Astrocyte of the hippocampus (primary cell): ENCODE measurements at regions not wholly inside any gene's neighbourhood (a gene's known extent, or its start where the extent isn't known, plus 50 kb on each side); places are given as distances from the start of the nearest gene placed in this dataset.
"Not testable (repeated sequence)": the region's sequence is repeated elsewhere in the genome, so short reads cannot be mapped to it uniquely, and the experiment has no call there.

ENCODE experiments used
- DNase-seq: peaks from one replicate; pipeline ENCODE4 v3.0.0; 2011; ENCODE audit warnings: low read depth, low spot score

DNA sequence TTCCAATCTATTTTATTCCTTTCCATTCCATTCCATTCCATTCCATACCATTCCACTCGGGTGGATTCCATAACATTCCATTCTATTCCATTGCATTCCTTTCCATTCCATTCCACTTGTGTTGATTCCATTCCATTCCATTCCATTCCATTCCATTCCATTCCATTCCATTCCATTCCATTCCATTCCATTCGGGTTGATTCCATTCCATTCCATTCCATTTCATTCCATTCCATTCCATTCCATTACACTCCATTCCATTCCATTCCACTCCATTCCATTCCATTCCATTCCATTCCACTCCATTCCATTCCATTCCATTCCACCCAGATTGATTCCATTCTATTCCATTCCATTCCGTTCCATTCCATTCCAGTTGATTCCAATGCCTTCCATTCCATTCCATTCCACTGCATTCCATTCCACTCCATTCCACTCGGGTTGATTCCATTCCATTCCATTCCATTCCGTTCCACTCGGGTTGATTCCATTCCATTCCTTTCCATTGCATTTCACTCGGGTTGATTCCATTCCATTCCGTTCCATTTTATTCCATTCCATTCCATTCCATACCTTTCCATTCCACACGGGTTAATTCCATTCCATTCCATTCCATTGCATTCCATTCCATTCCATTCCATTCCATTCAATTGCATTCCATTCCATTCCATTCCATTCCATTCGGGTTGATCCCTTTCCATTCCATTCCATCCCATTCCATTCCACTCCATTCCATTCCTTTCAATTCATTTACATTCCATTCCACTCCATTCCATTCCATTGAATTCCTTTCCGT, 168.4 kb downstream of the CWH43 start:
- not testable (repeated sequence) for DNase-seq

DNA sequence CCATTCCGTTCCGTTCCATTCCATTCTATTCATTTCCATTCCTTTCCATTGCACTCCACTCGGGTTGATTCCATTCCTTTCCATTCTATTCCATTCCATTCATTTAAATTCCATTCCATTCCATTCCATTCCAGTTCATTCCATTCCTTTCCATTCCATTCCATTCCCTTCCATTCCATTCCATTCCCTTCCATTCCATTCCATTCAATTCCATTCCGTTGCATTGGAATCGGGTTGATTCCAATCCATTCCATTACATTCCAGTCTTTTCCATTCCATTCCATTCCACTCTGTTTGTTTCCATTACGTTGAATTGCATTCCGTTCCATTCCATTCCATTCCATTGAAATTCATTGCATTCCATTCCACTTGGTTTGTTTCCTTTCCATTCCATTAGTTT, 169.2 kb downstream of the CWH43 start:
- DNase-seq: not testable (repeated sequence)

DNA sequence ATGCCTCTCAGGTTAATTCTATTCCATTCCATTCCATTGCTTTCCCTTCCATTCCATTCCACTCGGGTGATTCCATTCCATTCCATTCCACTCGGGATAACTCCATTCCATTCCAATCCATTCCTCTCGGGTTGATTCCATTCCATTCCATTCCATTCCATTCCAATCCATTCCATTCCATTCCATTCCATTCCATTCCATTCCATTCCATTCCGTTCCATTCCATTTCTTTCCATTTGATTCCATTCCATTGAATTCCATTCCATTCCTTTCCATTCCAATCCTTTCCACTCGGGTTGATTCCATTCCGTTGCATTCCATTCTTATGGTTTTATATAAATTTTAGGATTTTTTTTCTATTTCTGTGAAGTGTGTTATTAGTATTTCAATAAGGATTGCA, 170.2 kb downstream of the CWH43 start:
- DNase-seq: not testable (repeated sequence)

DNA sequence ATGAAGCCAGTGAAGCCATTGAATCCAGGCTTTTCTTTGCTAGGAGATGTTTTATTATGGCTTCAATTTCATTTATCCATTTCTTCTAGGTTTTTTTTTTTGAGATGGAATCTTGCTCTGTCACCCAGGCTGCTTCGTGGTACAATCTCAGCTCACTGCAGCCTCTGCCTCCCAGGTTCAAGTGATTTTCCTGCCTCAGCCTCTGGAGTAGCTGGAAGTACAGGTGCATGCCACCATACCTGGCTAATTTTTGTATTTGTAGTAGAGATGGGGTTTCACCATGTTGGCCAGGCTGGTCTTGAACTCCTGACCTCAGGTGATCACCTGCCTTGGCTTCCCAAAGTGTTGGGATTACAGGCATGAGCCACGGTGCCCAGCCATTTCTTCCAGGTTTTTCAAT, 171.6 kb downstream of the CWH43 start:
- DNase-seq: not testable (repeated sequence)

DNA sequence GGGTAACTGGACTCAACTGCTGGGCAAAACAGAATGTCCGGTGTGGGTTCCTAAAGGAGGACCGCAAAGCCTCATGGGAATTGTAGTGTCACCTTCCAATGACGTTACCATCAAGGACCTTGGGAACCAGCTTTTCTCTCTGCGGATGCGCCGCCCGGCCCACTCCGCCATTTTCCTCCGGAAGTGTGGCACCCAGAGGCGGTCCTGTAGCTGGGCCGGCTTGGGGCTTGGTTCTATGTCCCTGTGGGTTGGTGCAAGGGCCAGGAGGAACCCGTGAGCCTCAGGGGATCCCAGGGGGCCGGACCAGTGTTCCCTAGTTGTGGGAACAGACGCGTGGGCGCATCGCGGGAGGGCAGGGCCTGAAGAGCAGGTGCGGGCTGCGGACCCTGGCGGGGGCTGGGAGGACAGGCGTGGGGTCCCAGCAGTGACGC, 175.1 kb downstream of the CWH43 start:
- DNase-seq: not testable (repeated sequence)

DNA sequence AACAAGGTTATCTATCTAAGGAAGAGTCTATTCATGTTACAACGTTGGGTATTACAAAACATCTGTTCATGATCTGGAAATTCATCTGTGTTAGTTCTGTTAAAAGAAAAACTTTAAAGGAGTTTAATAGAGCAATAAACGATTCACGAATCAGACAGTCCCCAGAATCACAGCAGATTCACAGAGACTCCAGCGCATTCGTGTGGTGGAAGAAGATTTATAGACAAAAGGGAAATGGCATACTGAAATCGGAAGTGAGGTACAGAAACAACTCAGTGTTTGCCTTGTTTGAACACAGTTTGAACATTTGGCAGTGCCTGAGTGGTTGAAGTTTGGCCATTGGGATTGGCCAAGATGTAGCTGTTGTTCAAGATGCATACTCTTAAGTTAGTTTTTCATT, 178.8 kb downstream of the CWH43 start:
- DNase-seq: not testable (repeated sequence)

DNA sequence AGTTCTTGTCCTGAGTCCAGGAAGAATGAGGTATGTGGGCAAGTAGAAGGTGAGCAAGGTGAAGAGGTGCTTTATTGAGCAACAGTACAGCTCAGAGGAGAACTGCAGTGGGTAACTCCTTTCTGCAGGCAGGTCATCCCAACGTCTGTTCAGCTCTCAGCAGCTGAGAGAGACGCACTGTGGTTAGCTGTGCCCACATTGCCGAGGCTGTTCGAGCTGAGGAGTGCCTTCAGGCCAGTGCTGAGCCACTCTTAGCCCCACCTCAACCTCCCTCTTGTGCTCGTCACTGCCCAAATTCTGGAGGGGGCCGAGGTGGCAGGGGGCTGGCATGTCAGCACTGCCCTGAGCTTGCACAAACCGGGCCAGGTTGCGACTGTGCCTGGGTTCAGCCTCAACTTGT, 191.8 kb downstream of the CWH43 start:
- DNase-seq: not testable (repeated sequence)

DNA sequence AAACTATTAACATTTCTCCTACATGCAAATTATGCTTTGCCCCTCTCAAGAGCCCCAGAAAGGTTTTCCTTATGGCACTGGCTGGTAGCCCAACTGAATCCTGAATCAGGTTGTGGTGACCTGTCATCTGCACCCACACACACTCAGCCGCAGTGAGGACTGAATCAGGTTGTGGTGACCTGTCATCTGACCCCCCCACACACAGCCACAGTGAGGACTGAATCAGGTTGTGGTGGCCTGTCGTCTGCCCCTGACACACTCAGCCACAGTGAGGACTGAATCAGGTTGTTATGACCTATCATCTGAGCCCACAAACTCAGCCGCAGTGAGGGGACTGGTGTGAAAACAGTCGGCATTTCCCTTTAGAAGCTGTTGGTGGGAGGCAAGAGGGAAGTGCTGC, 195.0 kb downstream of the CWH43 start:
- not testable (repeated sequence) for DNase-seq

DNA sequence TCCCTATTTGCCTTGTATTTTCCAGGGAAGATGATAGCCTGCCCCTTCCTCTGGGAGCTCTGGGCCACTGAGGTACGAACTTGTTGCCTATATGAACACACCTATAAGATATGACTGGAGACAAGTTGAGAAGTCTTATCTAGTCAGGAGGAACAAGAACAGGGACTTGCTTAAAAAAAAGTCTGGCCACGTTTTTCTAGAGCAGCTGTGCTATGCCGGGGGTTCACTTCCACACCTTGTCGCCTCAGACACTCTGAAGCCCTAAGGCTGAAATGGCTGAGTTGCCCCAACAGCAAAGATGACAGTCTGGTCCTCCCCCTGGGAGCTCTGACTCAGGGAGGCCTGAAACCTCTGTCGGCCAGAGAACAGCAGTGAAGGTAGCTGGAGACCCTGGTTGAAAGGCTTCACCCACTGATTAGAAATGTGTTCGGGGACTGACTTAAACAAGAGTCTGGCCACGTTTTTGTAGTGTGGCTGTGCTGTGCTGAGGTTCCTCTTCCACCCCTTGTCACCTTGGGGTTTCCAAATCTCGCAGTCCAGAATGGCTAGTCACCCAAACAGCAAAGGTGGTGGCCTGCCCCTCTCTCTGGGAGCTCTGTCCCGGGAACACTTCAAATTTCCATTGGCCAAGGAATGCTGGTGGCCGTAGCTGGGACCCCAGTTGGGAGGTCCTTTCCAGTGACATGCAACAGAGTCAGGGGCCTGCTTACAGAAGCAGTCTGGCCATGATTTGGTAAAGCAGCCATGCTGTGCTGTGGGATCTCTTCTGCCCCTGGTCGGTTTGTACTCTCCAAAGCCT, 225.5 kb downstream of the CWH43 start:
- DNase-seq: not testable (repeated sequence)

DNA sequence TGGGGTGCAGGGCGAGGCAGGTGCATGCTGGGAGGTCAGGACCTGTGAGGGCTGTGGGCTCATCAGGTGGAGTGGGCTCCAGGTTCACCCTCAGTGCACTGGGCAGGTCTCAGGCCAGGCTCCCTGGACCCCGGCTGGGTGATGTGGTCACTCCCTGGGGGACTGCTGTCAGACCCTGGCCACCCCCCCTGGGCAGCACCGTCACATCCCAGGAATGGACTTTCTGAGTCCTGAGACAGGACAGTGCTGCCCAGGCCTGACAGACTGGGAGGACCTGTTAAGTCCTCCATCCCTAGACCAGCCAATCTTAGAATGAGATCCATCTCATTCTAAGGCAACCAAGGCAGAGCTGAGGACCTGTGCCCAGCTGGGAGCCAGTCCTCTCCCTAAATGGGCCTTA, 227.2 kb downstream of the CWH43 start:
- DNase-seq: not testable (repeated sequence)

DNA sequence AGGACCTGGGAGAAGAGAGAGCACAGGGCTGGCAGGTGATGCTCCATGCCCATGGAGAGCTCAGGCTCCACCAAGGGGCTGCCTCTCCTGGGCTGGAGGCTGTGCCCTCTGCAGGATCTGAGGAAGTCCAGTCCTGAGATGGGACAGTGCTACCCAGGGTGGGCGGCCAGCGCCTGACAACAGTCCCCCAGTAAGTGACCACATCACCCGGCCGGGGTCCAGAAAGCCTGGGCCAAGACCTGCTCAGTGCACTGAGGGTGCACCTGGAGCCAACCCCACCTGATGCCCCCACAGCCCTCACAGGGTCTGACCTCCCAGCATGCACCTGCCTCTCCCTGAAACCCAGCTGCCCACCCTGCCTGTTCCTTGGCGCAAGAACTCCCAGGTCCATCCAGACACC, 227.7 kb downstream of the CWH43 start:
- not testable (repeated sequence) for DNase-seq

DNA sequence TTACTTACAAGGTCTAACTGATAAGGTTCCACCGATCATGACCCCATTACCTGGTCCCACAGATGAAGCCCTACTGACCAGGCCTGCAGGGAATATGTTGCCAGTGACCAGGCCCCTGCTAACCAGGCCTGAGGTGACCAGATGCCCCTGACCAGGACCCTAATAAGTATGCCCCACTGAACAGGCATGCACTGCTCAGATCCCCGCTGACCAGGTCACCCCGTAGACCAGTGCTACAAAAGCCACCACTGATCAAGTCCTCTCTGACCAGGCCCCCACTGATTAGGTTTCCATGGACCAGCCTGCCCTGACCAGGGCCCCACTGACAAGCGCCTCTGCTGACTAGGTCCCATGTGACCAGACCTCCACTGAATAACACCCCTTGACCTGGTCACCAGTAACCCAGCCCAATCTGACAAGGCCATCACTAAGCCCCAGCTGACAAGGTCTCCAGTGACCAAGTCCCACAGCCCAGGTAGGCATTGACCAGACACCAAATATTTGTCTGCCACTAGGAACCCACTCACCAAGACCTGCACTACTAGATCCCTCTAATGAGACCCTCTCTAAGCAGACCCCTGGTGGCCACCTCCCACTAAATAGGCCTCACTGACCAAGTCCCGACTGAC, 228.5 kb downstream of the CWH43 start:
- not testable (repeated sequence) for DNase-seq

DNA sequence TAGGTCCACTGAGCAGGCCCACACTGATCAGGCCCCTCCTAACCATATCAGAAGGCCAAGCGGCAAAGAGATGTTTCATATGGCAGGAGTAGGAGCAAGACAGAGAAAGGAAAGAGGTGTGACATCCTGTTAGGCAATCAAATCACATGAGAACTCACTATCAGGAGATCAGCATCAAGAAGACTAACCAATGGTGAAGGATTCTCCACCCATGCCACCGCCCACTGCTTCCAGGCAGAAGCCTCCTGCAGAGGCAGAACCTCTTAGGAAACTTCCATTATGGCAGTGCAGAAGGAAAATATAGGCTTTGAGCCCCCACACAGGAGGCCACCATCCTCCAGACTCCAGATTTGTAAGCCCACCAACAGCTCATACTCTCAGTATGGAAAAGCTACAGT, 229.0 kb downstream of the CWH43 start:
- not testable (repeated sequence) for DNase-seq

DNA sequence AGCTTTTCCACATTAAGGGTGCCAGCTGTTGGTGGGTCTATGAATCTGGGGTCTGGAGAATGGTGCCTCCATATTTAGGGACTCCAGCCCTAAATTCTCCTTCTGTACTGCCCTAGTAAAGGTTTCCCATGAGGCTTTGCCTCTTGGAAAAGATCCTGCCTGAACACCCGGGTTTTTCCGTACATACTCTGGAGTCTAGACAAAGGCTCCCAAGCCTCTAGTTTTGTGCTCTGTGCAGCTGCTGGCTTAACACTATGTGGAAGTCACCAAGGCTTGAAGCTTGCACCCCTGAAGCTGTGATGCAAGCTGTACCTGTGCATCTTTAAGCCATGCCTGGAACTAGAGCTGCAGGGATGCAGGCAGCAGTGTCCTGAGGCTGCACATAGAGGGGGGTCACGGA, 230.5 kb downstream of the CWH43 start:
- DNase-seq: not testable (repeated sequence)

DNA sequence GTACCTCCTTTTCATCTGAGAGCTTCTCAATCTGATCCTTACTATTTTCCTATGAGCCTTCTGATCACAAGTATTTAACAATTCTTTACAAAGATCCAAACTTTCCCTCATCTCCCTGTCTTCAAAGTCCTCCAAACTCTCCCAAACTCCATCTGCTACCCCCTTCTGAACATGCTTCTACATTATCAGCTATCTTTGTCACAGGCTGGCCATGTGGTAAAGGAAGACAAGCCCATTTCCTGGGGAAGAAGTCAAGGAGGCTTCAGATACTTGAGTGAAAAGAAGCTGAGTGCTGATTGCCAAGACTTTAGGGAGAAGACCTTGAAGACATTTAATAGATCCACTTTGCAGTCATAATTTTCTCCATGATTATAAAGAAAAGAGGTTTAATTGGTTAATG, 231.4 kb downstream of the CWH43 start:
- no peak for DNase-seq

DNA sequence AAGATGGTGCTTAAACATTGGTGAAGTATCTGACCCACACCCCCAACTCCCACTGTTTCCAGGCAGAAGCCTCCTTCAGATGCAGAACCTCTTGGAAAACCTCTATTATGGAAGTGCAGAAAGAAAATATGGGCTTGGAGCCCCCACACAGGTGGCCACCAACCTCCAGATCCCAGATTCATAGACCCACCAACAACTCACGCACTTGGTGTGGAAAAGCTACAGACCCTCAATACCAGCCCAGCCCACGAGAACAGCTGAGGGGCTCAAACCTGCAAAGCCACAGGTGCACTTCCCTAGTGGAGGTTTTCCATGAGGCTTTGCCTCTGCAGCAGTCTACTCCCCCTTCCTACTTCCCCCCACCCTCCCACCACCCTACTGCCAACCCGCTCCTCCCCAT, 232.0 kb downstream of the CWH43 start:
- not testable (repeated sequence) for DNase-seq

DNA sequence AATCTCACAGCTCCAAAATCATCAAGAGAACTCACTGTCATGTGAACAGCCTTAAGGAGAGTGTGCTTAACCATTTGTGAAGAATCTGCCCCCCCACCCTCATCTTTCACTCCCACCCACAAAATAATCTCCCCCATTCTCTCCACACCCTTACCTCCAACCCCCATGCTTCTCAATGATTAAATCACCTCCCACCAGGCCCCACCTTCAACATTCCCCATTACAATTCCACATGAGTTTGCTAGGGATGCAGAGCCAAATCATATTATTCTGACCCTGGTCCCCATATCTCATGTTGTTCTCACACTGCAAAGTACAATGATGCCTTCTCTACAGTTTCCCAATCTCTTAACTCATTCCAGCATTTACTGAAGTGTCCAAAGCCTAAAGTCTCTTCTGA, 232.9 kb downstream of the CWH43 start:
- DNase-seq: not testable (repeated sequence)

DNA sequence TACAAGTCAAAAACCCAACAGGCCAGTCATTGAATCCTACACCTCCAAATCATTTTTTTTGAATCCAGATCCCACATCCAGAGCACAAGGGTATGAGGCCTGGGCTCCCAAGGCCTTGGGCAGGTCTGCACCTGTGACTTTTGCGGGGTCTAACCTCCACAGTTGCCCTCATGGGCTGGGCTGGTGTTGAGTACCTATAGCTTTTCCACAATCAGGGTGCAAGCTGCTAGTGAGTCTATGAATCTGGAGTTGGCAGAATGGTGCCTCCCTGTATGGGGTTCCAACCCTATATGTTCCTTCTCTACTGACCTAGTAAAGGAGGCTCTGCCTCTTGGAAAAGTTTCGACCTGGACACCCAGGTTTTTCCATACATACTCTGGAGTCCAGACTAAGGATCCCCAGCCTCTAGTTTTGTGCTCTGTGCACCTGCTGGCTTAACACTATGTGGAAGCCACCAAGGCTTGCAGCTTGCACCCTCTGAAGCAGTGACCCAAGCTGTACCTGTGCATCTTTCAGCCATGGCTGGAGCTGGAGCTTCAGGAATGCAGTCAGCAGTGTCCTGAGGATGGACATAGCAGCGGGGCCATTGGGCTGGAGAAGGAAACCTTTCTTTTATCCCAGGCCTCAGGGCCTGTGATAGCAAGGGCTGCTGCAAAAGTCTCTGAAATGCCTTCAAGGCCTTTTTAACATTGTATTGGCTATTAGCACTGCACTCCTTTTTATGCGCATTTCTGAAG, 233.6 kb downstream of the CWH43 start:
- not testable (repeated sequence) for DNase-seq

DNA sequence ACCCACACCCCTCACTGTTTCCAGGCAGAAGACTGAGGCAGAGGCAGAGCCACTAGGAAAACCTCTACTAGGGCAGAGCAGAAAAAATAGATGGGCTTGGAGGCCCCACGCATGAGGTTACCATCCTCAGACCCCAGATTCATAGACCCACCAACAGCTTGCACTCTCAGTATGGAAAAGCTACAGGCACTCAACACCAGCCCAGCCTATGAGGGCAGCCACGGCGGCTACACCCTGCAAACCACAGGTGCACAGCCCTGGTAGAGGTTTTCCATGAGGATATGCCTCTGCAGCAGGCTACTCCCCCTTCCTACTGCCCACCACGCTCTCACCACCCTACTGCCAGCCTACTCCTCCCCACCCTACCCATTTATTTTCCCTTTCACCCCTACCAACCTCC, 235.1 kb downstream of the CWH43 start:
- DNase-seq: no peak

DNA sequence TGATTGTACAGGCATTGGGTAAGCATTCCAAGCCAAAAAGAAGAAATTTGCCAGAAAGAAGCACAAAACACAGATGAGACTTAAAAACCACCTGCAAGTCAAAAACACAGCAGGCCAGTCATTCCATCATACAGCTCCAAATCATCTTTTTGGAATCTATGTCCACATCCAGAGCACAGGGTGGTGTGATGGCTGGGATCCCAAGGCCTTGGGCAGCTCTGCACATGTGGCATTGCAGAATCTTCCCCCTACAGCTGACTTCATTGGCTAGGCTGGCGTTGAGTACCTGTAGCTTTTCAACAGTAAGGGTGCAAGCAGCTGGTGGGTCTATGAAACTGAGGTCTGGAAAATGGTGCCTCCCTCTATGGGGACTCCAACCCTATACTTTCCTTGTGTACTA, 236.7 kb downstream of the CWH43 start:
- DNase-seq: not testable (repeated sequence)

DNA sequence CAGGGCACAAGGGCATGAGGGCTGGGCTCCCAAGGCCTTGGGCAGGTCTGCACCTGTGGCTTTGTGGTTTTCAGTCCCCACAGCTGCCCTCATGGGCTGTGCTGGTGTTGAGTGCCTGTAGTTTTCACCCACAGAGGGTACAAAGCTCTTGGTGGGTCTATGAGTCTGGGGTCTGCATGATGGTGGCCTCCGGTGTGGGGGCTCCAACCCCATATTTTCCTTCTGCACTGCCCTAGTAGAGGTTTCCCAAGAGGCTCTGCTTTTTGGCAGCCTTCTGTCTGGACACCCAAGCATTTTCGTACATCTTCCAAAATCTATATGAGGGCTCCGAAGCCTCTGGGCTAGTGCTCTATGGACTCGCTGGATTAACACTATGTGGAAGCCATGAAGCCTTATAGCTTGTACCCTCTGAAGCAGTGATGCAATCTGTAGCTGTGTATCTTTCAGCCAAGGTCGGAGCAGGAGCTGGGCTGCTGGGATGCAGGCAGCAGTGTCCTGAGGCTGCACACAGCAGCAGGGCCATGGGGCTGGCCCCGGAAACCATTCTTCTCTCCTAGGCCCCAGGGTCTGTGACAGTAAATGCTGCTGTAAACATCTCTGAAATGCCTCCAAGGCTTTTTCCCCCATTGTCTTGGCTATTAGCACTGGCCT, 240.3 kb downstream of the CWH43 start:
- not testable (repeated sequence) for DNase-seq
